Hematopoietic multipotent progenitor cell (in vitro differentiated cells): ENCODE measurements at regions not wholly inside any gene's neighbourhood (a gene's known extent, or its start where the extent isn't known, plus 50 kb on each side); places are given as distances from the start of the nearest gene placed in this dataset.

ENCODE experiments used
- DNase-seq, 3 donors: peaks; one replicate each; pipeline ENCODE4 v3.0.0-alpha.2; 2011 to 2015; ENCODE audit warnings: low read depth in 2 of 3, low spot score in 2 of 3

DNA sequence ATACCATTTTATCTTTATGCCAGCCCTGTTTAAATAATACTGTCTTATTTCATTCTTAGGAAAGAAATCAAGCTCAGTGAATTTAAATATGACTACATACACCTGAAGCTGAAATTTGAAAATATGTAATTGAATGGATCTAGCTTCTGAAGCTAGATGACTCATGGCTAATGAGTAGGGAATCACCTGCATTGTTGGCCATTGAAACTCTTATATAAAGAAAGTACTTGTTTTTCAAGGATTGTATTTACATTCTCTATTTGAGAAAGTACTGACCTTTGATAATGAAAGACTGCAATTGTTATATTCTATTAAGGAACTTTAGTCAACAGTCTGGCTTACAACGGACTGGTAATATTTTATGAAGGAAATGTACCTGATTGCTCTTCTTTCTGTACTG, 346.7 kb upstream of the LRATD1 start:
- no peak for DNase-seq

DNA sequence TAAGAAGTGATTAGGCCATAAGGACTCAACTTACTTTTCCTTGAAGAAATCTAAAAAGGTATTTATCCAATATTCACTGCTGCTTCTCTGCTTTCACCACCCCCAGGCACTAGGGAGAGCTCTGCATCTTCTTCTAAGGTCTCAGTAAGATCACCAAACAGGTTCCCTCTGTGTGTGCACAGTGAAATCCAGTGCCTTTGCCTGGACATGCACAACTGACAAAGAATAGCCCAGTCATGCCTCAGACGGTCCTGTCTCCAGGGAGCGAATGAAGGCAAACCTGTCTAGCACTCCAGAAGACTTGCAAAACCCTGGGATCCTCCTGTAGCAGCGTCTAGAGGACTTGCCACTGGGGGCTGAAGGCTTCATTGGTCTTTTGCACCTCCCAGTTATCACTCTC, 344.5 kb upstream of the LRATD1 start:
- DNase-seq, result no peak

DNA sequence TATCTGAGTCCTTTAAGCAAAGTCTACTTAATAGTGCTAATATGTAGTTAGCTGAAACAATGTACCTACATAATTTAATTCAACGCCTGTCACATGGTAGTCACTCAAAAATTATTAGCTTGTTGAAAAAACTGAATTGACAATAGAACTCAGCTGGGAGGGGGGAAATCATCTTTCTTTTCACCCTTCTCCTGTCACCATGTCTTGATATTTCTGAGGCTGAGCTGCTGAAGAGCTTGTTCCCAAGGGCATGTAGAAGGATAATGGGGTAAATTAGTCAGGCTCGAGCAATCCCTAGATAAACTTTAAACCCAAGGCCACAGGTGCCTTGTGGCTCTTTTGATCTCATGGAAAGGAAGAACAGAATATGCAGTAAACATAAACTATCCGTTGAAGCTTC, 339.6 kb upstream of the LRATD1 start:
- DNase-seq, result no peak

DNA sequence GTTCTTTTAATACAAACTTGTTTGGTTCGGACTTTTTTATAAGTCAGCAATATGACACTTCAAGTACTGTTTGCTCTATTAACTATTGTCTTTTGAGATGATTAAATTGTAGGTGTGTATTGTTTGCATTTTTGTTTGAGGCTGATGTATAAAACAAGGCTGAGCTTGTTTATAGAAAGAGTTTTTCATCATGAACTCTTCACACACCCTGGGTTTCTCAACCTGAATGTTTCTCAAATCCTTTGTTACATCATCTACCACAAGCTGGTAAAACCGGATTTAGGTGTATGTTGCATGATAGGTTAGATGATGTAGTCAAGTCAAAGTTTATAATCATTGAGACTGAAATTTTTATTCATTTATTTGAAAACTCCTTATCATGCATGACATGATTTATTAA, 335.2 kb upstream of the LRATD1 start:
- no peak for DNase-seq

DNA sequence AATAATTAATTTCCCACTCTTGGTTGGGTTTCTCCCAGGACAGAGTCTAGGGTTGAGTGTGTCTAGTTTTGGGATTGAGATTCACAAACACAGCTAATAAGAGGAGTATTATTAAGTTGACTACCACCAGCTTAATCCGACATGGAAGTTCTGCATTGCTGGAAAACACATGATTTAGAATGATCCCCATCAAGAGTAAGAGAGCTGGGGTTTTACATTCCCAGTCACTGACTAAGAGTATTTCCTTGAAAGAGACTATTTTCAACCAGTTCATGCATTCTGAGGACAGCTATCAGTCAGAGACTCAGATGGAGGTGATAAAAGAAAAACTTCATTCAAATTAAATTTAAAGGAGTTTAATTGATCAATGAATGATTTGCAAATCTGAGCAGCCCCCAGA, 334.6 kb upstream of the LRATD1 start:
- DNase-seq, result no peak

DNA sequence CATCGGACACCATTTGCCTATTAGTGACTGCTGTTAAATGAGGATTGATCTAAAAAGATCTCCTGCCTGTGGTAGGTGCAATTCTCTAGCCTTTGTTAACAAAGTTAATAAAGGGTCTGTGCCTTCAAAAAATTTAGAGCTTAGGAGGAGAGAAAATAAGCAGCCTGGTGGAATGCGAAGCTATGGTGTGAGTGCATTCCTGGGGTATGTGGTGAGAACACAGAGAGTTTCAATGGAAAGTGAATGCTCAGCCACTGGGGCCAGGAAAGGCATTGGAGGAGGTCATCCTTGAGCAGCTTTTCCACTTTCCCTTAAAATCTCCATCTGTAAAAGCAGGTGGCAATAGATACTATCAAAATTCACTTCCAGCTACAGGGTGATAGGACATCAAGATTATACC, 331.2 kb upstream of the LRATD1 start:
- no peak for DNase-seq

DNA sequence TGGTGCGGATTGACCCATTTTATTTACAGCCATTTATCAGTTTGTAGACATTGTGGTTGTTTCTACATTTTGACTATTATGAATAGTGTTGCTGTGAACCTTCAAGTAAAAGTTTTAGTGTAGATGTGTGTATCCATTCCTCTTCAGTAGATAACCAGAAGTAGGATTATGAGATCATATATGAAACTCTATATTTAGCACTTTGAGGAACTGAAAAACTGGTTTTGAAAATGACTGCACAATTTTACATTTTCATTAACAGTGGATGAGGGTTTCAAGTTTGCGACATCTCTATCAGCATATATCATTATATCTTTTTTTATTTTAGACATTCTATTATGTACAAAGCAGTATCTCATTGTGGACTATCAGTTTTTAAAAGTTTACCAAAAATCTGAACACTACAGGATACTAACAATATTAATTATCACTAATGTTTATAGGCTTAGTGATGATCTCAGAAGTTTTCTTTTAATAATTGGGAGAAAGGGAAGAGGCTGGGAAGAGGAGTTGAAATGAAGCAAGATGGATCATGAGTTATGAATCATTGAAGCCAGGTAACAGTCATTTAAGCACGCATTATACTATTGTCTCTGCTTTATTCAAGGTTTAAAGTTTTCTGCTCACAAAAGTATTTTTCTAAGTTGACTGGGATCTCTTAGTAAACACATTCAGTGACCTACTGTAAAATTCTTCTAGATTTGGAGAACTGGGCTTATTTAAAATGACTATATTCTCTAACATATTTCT, 329.0 kb upstream of the LRATD1 start:
- no peak for DNase-seq

- no peak for DNase-seq
These were observed 328.2 kb upstream of the LRATD1 start for GRCh38 chr2:14304326-14304725.

DNA sequence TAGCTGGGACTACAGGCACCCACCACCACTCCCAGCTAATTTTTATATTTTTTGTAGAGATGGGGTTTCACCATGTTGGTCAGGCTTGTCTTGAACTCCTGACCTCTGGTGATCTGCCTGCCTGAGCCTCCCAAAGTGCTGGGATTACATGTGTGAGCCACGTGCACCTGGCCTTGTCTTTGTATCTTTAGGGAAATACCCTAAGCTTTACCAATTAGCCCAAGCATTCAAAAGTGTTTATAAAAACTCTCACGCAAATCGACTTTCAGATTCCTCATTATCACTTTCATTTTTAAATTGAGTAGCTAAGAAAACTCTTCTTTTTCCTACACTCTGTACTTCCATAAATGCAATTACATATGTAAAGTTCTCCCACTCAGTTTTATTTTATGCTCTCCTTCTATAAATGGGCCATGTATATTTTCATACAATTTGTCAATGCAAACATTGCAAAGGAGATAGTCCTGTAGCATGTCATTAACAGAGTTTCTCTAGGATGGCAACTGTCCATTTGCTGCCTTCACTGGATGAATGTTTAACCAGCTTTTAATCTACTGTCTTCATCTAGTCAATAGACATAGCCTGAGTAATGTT, 326.2 kb upstream of the LRATD1 start:
- no peak for DNase-seq

- no peak for DNase-seq
These were observed 319.2 kb upstream of the LRATD1 start for GRCh38 chr2:14313341-14313740.

DNA sequence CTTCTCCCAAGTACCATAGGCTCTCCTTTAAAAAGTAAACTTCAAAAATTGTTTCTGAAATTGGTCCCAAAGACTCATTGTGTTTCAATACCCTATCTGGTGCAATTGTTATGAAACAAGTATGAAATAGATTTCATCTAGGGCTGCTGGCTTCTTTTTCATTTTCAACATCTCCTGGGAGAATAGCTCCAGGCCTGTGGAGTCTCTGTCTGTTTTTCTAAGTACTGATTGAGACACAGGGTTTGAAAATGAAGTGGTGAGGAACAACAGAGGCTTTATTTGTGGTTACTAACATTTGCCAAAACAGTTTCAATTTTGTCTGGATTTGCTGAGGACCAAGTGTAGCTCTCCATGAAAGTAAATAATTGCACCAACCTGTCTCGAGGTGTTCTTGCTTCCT, 315.9 kb upstream of the LRATD1 start:
- DNase-seq, result no peak

DNA sequence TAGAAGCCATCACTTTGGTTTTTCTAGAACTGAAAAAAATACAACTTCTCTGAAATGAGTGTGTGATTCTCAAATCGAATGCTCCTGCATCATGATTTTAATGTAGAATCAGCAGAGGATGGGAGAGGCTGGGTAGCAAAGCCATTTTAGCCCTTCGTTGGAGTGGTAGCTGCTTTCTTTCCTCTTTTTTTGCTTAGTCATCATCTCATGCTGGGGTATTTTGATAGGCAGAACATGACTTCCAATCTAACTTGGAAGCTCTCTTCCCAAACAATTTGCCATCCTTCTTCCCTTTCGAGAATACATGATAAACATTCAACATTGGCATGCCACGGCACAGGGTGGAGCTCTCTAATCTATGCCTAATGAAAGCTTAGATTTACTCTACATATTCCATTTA, 311.2 kb upstream of the LRATD1 start:
- no peak for DNase-seq

GRCh38 chr2:14322306-14322705, 310.2 kb upstream of the LRATD1 start:
- no peak for DNase-seq

- no peak for DNase-seq
These were observed 308.2 kb upstream of the LRATD1 start for GRCh38 chr2:14324308-14324707.

DNA sequence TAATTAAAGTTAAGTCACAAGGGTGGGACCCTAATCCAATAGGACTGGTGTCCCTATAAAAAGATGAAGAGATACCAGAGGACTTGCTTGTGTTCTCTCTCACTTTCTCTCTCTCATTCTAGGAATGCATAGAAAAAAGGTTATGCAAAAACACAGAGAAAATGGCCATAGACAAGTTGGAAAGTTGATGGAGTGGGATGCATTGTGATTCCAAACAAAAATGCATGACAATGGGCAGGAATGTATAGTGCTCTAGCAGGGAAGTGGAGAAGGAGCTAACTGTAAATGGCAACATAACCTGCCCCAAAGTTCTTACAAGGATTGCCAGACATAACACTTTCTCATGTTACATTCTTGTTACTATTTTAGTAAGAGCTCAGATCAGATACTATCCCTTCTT, 301.6 kb upstream of the LRATD1 start:
- no peak for DNase-seq

DNA sequence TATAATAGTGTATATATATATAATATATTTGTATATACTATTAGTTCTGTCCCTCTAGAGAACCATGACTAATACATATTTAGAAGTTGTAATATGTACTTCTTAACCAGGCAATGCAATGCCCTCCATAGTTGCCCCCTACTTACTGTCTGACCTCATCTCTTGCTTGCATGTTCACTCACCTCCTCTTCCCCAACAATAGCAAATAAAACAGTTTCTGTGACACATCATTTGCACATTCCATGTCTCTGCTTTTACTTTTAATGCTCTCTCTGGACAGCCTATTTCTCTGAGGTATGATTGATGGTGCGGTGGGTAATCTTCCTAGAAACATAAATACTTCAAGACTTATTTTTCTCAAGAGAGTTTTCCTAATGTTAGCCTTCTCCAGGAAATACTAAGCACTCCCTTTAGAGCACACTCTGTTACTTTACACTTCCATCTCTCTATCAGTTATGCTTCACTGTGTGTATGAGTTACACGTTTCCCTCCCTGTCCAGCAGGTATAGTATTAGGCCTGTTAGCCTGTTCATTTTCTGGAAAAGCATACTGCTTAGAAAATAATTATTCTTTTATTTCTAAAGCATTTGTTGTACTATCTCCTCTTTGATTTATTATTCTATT, 295.6 kb upstream of the LRATD1 start:
- no peak for DNase-seq

DNA sequence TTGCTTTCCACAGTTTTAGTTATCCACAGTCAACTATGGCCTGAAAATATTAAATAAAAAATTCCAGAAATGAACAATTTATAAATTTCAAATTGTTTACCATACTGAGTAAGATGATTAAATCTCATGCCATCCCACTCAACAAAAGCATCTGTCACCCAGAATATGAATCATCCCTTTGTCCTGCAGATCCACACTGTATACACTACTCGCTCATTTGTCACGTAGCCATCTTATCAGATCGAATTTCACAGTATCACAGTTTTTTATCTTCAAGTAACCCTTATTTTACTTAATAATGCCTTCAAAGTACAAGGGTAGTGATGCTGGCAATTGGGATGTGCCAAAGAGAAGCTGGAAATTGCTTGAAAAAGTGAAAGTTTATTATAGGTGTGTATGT, 291.8 kb upstream of the LRATD1 start:
- DNase-seq, result no peak

DNA sequence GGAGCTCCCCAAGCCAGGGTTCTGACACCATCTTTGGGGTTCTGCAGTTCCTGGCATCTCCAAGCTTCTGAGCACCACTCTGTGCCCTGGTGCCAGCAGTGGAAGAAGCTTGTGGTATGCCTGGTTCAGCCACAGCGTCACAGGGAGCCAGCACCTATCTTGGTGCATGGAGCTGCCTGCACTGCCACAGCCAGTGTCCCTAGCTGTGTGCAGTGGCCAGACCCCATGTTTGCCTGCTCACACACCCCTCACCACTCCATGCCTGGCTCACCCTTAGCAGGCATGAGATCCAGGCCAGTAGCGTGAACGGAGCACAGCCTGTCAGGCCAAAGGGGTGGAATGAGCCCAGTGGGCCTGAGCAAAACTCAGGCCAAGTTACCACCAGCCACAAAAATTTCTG, 290.2 kb upstream of the LRATD1 start:
- DNase-seq, result no peak

- DNase-seq, result no peak
These were observed 288.2 kb upstream of the LRATD1 start for GRCh38 chr2:14344355-14344754.

DNA sequence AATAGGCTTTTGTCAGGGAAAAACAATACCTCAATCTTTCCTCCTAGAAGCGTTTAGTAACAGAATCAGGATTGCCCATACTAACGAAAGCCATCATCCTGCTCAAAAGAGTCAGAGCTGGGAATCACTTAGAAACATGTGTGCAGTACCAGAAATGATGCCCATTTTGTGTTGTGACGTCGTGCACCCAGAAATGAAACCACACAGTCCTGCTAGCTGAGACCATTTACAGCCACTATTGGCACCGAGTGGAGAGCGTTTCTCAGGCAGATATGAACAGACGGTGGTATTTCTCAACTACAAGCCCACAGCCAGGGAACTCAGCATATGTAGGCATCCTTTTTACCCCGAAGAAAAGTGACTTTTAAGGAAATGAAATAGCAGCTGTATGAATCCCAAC, 284.3 kb upstream of the LRATD1 start:
- no peak for DNase-seq

DNA sequence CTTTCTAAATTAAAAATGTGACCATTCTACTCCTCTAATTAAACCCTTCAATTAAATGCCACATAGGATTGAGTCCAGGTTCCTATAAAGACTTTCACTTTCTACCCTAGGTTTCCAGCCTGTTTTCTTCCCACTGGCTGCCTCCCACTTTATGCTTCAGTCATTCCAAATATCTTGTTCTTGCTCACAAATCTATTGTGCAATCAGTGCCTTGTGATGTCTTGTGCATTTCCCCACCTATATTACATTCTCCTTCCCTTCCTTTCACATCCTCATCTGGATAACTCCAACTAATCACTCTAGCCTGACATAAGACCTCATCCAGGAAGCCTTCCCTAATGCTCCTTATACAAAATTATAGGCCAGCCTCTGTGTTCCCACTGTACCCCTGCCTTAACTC, 281.7 kb upstream of the LRATD1 start:
- DNase-seq, result no peak

DNA sequence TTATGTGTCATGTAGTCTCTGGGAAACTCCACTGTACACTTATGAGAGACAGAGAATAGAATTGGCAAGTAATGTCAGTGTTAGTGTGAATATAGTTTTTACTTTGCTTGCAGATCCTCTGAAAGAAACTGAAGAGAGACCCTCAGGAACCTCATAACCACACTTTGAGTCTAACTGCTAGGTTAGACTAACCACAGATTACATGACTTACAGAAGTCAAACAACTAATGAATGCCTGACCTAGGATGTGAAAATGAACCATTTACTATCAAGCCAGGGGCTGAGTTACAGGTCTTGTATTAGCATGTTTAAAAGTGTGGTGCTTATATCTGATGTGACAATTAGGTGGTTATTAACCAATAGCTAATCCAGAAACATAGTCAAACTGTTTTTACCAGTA, 280.4 kb upstream of the LRATD1 start:
- no peak for DNase-seq
